ENCODE measurements at regions not wholly inside any gene's neighbourhood (a gene's known extent, or its start where the extent isn't known, plus 50 kb on each side); places are given as distances from the start of the nearest gene placed in this dataset.
A peak's percentile ranks its signal among the peaks of the same experiment; 100 is the strongest.
"Not testable (repeated sequence)": the region's sequence is repeated elsewhere in the genome, so short reads cannot be mapped to it uniquely, and the experiment has no call there.

DNA sequence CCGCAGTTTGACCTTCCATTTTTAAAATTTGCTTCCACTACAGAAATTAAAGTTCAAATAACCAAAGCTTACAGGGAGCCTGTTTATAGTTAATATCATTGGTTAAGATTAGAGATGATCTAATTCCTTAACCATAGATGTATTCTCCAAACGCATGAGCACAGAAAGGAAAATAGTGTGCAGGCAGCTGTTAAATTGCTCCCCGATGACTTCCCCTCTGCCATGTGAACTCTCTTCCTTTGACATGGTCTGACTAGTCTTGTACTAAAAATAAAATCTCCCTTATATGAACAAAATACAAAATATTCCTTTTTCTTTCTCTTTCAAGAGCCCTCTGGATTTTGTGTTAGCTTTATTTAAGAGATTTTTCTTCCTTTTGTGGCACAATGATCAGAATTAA is 507.6 kb upstream of the AMELY start:
- no peak for DNase-seq (ENCODE audit: extremely low read depth, low read depth)
- TF ChIP-seq, protein P1, sequence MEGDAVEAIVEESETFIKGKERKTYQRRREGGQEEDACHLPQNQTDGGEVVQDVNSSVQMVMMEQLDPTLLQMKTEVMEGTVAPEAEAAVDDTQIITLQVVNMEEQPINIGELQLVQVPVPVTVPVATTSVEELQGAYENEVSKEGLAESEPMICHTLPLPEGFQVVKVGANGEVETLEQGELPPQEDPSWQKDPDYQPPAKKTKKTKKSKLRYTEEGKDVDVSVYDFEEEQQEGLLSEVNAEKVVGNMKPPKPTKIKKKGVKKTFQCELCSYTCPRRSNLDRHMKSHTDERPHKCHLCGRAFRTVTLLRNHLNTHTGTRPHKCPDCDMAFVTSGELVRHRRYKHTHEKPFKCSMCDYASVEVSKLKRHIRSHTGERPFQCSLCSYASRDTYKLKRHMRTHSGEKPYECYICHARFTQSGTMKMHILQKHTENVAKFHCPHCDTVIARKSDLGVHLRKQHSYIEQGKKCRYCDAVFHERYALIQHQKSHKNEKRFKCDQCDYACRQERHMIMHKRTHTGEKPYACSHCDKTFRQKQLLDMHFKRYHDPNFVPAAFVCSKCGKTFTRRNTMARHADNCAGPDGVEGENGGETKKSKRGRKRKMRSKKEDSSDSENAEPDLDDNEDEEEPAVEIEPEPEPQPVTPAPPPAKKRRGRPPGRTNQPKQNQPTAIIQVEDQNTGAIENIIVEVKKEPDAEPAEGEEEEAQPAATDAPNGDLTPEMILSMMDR (IDR thresholded peaks at IDR 0.05; ENCODE audit: low read depth, low read length, missing control alignments) = no peak
- no peak overlapping the region for H3K4me3 ChIP-seq (replicated peaks; ENCODE audit: low read depth, low read length)

DNA sequence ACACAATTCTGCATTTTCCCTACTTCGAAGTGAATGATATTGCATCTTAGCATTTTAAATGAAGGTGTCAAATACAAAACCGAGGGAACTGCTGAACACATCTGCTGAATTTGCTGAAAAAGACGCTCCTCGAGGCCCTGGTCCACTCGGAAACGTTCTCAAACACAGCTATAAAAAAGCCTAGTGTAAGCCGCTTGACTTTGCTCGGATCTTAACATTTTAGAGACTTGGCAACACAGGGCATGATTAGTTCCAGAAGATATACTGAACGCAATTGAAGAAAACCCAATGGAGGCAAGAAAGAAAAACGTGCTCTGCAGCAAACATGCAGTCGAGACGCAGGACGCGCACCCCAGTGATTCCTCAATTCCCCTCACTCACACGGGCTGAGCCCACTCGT is 506.4 kb upstream of the AMELY start:
- TF ChIP-seq, protein P1 (IDR thresholded peaks at IDR 0.05; ENCODE audit: low read depth, low read length, missing control alignments) = no peak
- no peak for DNase-seq (ENCODE audit: extremely low read depth, low read depth)
- H3K4me3 ChIP-seq (replicated peaks; ENCODE audit: low read depth, low read length) = no peak overlapping the region

DNA sequence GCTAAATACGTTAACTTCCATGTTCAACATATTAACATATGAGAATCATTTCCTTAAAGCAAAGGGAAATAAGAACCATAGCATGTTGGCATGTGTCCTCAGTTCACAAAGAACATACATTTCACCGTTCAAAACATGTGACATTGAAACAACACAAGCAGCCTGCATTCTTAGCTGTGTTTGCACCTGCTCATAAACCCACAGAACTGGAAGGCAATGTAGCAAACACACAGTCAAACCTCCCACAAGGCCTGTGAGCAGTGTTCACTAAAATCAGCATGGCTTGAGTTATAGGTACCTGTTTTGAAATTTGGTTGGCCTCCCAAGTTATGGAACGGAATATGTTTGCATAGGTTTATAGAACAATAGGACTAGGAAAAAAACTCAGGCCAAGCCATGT is 504.9 kb upstream of the AMELY start:
- H3K4me3 ChIP-seq (replicated peaks; ENCODE audit: low read depth, low read length) = no peak overlapping the region
- TF ChIP-seq, protein P1 (IDR thresholded peaks at IDR 0.05; ENCODE audit: low read depth, low read length, missing control alignments) = no peak
- no peak for DNase-seq (ENCODE audit: extremely low read depth, low read depth)

DNA sequence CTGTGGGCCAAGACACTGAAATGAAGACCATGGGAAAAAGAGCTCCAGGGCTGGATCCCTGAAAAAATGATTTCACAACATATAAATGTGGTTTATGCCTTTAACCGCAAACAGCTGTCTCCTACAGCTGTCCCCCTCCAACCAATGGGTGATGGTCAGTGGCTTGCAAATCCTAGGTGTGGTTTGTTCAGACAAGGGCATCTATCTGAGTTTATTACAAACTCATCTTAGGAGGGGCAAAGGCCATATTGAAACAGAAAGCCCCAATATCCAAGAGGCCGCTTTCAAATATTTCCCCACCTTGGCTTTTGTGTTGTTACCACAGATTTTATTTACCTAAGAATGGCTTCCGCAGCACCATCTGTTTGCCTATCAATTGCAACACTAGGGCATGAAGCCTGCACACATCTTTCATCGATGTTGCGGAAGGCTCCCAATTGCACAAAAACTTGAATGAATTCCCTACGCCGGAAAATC is 503.6 kb upstream of the AMELY start:
- TF ChIP-seq, protein P1 (IDR thresholded peaks at IDR 0.05; ENCODE audit: low read depth, low read length, missing control alignments) = no peak
- no peak overlapping the region for H3K4me3 ChIP-seq (replicated peaks; ENCODE audit: low read depth, low read length)
- DNase-seq (ENCODE audit: extremely low read depth, low read depth) = peak; percentile 24

DNA sequence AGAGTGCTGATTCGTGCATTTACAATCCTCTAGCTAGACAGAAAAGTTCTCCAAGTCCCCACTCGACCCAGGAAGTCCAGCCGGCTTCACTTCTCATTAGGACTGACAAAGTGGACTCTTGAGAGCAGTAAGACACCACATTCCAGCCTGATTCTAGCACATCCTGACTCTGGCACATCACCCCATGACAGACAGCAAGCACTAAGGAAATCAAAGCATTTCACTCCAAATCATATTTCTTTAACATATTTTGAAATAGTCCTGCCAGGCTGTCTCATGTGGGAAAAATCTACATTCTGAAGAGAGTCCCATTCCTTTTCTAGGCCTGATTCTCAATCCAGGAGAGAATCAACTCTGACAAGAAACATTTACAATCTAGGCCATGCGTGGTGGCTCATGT is 478.5 kb upstream of the AMELY start:
- H3K4me3 ChIP-seq (replicated peaks; ENCODE audit: low read depth, low read length) = no peak overlapping the region
- DNase-seq (ENCODE audit: extremely low read depth, low read depth) = no peak
- TF ChIP-seq, protein P1 (IDR thresholded peaks at IDR 0.05; ENCODE audit: low read depth, low read length, missing control alignments) = no peak

DNA sequence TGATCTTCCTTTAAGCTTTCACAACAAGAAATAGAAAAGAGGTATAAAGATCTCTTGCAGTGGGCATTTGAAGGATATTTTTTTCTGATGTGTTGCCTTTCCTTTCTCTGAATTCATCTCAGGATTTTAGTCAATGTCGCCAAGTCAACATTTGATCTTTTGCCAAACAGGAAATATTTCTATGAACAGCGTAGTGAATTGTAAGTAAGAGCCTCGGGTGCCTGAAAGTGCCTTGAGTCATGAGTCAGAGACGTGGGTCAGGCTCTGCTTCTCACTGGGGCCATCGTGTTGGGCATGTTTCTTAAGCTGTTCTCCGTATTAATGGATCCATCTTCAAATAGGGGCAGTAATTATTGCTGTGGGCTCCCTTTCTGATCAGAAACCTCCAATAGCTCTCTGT is 471.4 kb upstream of the AMELY start:
- no peak overlapping the region for H3K4me3 ChIP-seq (replicated peaks; ENCODE audit: low read depth, low read length)
- TF ChIP-seq, protein P1 (IDR thresholded peaks at IDR 0.05; ENCODE audit: low read depth, low read length, missing control alignments) = no peak
- DNase-seq (ENCODE audit: extremely low read depth, low read depth) = peak; percentile 16

DNA sequence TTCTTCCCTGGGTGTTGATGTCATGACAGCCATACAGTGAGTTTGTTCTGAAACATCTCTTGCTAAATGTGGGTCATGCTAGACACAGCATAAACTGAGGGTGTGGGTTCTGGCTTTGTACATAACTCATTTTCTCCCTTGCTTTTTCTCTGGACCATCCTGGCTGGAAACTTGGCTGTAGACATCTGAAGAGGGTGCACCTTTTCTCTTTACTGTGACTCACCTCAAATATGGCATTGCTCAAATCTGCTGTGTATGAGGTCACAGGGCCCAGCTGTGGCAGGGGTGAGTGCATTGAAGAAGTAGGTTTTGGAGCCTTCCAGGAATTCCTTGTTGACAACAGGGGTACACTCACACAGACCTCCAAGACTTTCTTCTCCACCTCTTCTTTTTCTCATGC is 465.5 kb upstream of the AMELY start:
- TF ChIP-seq, protein P1 (IDR thresholded peaks at IDR 0.05; ENCODE audit: low read depth, low read length, missing control alignments) = no peak
- H3K4me3 ChIP-seq (replicated peaks; ENCODE audit: low read depth, low read length) = no peak overlapping the region
- DNase-seq (ENCODE audit: extremely low read depth, low read depth) = no peak

DNA sequence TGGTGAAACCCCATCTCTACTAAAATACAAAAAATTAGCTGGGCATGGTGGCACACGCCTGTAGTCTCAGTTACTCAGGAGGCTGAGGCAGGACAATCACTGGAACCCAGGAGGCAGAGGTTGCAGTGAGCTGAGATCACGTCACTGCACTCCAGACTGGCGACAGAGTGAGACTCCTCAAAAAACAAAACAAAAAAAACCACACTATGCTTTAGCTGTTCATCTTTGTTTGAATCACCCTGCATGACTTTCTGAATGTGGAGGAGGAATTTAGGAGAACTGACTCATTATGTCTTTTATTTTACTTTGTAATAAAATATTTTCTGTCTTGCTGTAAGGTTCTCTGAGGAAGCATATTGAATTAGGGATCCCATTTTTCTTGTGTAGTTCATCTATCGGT is 462.9 kb upstream of the AMELY start:
- H3K4me3 ChIP-seq (replicated peaks; ENCODE audit: low read depth, low read length); DNase-seq (ENCODE audit: extremely low read depth, low read depth): not testable (repeated sequence)

DNA sequence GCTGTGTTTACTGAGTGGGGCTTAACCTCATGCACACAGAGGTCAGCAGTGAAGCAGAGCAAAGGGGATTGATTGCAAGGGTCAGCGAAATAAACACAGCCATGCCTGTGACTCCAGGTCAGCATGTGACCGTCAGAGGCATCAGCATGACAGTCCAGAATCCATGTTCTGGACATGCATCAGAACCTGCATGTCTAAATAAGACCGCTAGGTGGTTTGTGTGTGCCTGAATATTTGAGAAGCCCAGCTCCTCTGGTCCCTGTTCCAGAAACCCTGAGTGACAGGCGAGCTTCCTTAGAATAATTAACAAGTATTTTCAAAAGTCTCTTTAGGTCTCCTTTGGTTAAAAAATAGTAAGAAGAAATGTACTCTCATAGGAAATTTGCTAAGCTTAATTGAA is 460.4 kb upstream of the AMELY start:
- not testable (repeated sequence) for H3K4me3 ChIP-seq (replicated peaks; ENCODE audit: low read depth, low read length)

DNA sequence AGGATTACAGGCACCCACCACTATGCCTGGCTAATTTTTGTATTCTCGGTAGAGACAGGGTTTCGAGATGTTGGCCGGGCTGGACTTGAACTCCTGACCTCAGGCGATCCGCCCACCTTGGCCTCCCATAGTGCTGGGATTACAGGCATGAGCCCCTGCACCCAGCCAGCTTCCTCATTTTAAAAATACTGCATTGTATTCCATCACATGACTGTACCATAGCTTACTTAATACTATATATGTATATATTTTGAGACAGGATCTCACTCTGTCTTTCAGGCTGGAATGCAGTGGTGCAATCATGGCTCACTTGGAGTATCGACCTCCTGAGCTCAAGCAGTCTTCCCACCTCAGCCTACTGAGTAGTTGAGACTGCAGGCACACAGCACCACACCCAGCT is 459.5 kb upstream of the AMELY start:
- not testable (repeated sequence) for H3K4me3 ChIP-seq (replicated peaks; ENCODE audit: low read depth, low read length); DNase-seq (ENCODE audit: extremely low read depth, low read depth)

More for the DNA sequence above, 460.4 kb upstream of the AMELY start:
- DNase-seq (ENCODE audit: extremely low read depth, low read depth) = not testable (repeated sequence)
